Endothelial cell of umbilical vein (primary cell): ENCODE measurements at regions not wholly inside any gene's neighbourhood (a gene's known extent, or its start where the extent isn't known, plus 50 kb on each side); places are given as distances from the start of the nearest gene placed in this dataset.

Experiments used
- BruUV-seq: library from RNA; stranded (reverse); fragments of 400-500 nt; replicated peaks from 2 replicates; lab custom pipeline; 2021; lab: Mats Ljungman, UMichigan
- CTCF ChIA-PET: fragments of 300-600, 350-600 bp; sonication (Branson Sonifier 250); formaldehyde crosslinking; loops from one replicate; lab custom pipeline; 2021; ENCODE audit warnings: antibody characterized with exemption, inconsistent platforms; lab: Charles Lee
- POLR2A ChIA-PET: fragments of 300-600, 350-600 bp; sonication (Branson Sonifier 250); formaldehyde crosslinking; loops from one replicate; lab custom pipeline; 2021; ENCODE audit warnings: antibody characterized with exemption, inconsistent platforms; lab: Charles Lee
- DNase-seq: peaks from one replicate; pipeline ENCODE4 v3.0.0-alpha.2; 2011; ENCODE audit warnings: low read depth, low spot score
- FAIRE-seq: peaks from 2 replicates; lab custom pipeline; 2011; peaks lifted over from hg19 to GRCh38; lab: Jason Lieb, UNC
- H2AFZ ChIP-seq: 2 replicates; pipeline ENCODE4 v1.6.0; 2012; ENCODE audit warnings: low read depth, low read length, control low read depth, inconsistent platforms
- H3K27ac ChIP-seq: 2 replicates; pipeline ENCODE4 v1.5.1; 2011; ENCODE audit warnings: low read depth, mild to moderate bottlenecking, control low read depth, low read length, moderate library complexity; ENCODE audit not compliant: insufficient read depth
- H3K27me3 ChIP-seq, 2 experiments: 2 replicates each; pipeline versions ENCODE4 v1.6.0 to v1.6.1; 2011; ENCODE audit warnings: low read length in 2 of 2, mixed read lengths in 1 of 2; ENCODE audit not compliant: control insufficient read depth in 2 of 2, insufficient read depth in 2 of 2
- H3K36me3 ChIP-seq, 2 experiments: 2 replicates in 1 of 2; 3 replicates in 1 of 2; pipeline ENCODE4 v1.5.1; 2011; ENCODE audit warnings: low read length in 2 of 2, mild to moderate bottlenecking in 1 of 2, moderate library complexity in 1 of 2; ENCODE audit not compliant: control insufficient read depth in 2 of 2, insufficient read depth in 2 of 2; ENCODE audit errors: extremely low read depth in 1 of 2
- H3K4me1 ChIP-seq: 3 replicates; pipeline ENCODE4 v1.5.1; 2011; ENCODE audit warnings: mild to moderate bottlenecking, low read length; ENCODE audit not compliant: control insufficient read depth, insufficient read depth; ENCODE audit errors: extremely low read depth
- H3K4me2 ChIP-seq: 2 replicates; pipeline ENCODE4 v1.6.1; 2011; ENCODE audit warnings: low read length, control low read depth, mixed read lengths; ENCODE audit not compliant: insufficient read depth
- H3K4me3 ChIP-seq, 3 experiments: fragments of 200-600 bp in 1 of 3; sonication (generic), shearing (Covaris generic) in 1 of 3; replicated peaks in 1 of 3; 2 replicates each; pipeline ENCODE4 v1.5.1; 2011 to 2016; ENCODE audit warnings: control low read depth in 3 of 3, low read length in 3 of 3, mild to moderate bottlenecking in 2 of 3, inconsistent platforms in 1 of 3, low read depth in 1 of 3, moderate library complexity in 1 of 3; ENCODE audit not compliant: insufficient read depth in 1 of 3
- H3K79me2 ChIP-seq: 2 replicates; pipeline ENCODE4 v1.6.0; 2012; ENCODE audit warnings: low read length, inconsistent platforms; ENCODE audit not compliant: control insufficient read depth, insufficient read depth
- H3K9ac ChIP-seq: replicated peaks from 2 replicates; pipeline ENCODE3; 2011; ENCODE audit warnings: low read length, control low read depth; ENCODE audit not compliant: insufficient read depth; ENCODE audit errors: extremely low read depth
- H3K9me1 ChIP-seq: replicated peaks from 3 replicates; pipeline ENCODE4 v1.6.0; 2011; ENCODE audit warnings: mild to moderate bottlenecking, low read length; ENCODE audit not compliant: control insufficient read depth, insufficient read depth; ENCODE audit errors: extremely low read depth
- H3K9me3 ChIP-seq: replicated peaks from 2 replicates; pipeline ENCODE4 v1.5.1; 2012; ENCODE audit warnings: low read length, inconsistent platforms; ENCODE audit not compliant: control insufficient read depth, insufficient read depth
- H4K20me1 ChIP-seq: replicated peaks from 2 replicates; pipeline ENCODE3; 2011; ENCODE audit warnings: mild to moderate bottlenecking, low read length; ENCODE audit not compliant: control insufficient read depth, insufficient read depth; ENCODE audit errors: extremely low read depth
- CTCF ChIP-seq, 2 donors: IDR thresholded peaks; 1 replicate in 1 of 2; 2 replicates in 1 of 2; pipeline ENCODE4 v1.5.1; 2011; ENCODE audit warnings: low read length in 2 of 2, mild to moderate bottlenecking in 2 of 2, moderate library complexity in 2 of 2, control low read depth in 1 of 2, inconsistent platforms in 1 of 2, low read depth in 1 of 2; ENCODE audit not compliant: insufficient read depth in 1 of 2; ENCODE audit errors: extremely low read depth in 1 of 2
- FOS ChIP-seq: IDR thresholded peaks from 2 replicates; pipeline ENCODE4 v1.6.1; 2011; ENCODE audit warnings: mild to moderate bottlenecking, low read length, moderate library complexity, borderline replicate concordance; ENCODE audit not compliant: insufficient read depth
- GATA2 ChIP-seq: IDR thresholded peaks from 2 replicates; pipeline ENCODE4 v1.7.0; 2011; ENCODE audit warnings: low read depth, mild to moderate bottlenecking, moderate library complexity, mixed read lengths, low read length; ENCODE audit not compliant: insufficient read length, insufficient read depth
- MAX ChIP-seq: IDR thresholded peaks from 2 replicates; pipeline ENCODE4 v1.6.1; 2011; ENCODE audit not compliant: insufficient read depth, insufficient read length
- MYC ChIP-seq: IDR thresholded peaks from one replicate; pipeline ENCODE4 v1.6.1; 2011; ENCODE audit warnings: mild to moderate bottlenecking, low read depth, low read length
- dilution Hi-C: fragments of 300-500 bp; cut with MboI; formaldehyde crosslinking; loops from one replicate; pipeline ENCODE4 v1.15.0; 2019; ENCODE audit warnings: low sequenced_read_pairs; ENCODE audit not compliant: extremely low pct_ligation_motif_present
- intact Hi-C: fragments of 100-400 bp; cut with micrococcal nuclease; formaldehyde crosslinking; loops from one replicate; pipeline ENCODE4 v1.10.0; 2022

- Histone ChIP-seq H4K20me1 (no peaks in the 10 kb centered on the region), H3K4me1 (peaks cover 5% of the 10 kb centered on the region), H3K27ac (no peak overlapping the region), H3K9ac (no peak overlapping the region), H3K9me1 (no peaks in the 10 kb centered on the region), H3K9me3 (no peaks in the 10 kb centered on the region), H3K79me2 (no peaks in the 10 kb centered on the region), H3K36me3 (no peaks in the 10 kb centered on the region), H3K4me2 (no peak overlapping the region), H3K4me3 (no peak overlapping the region), H3K27me3 (no peaks in the 10 kb centered on the region), H2AFZ (no peak overlapping the region)
- FAIRE-seq (no peak), DNase-seq (no peak)
- no TSS peak for BruUV-seq
- no peak for TF ChIP-seq MYC
- TF ChIP-seq FOS, result no peak
- TF ChIP-seq GATA2, result no peak
- no peak for TF ChIP-seq CTCF (IDR thresholded peaks at IDR 0.05; ENCODE audit: extremely low read depth in 1 of 2, insufficient read depth in 1 of 2, low read depth in 1 of 2, low read length in 2 of 2)
- POLR2A ChIA-PET, result no interaction called here
- intact Hi-C loops, result no loop called here
- dilution Hi-C loops, result no loop called here
- CTCF ChIA-PET, result no interaction called here
These were observed 58.9 kb upstream of the CBLB start for GRCh38 chr3:105927741-105928140.

- intact Hi-C loops, result no loop called here
These were observed 61.9 kb upstream of the CBLB start for GRCh38 chr3:105930733-105931132.

More at GRCh38 chr3:105930733-105931132, 61.9 kb upstream of the CBLB start:
- Histone ChIP-seq H3K4me1 (peaks cover 5% of the 10 kb centered on the region), H3K9ac (no peak overlapping the region), H3K4me3 (no peak overlapping the region), H3K27me3 (no peaks in the 10 kb centered on the region), H3K36me3 (no peaks in the 10 kb centered on the region), H3K27ac (no peak overlapping the region), H2AFZ (no peak overlapping the region), H4K20me1 (no peaks in the 10 kb centered on the region), H3K79me2 (no peaks in the 10 kb centered on the region), H3K9me1 (no peaks in the 10 kb centered on the region), H3K9me3 (no peaks in the 10 kb centered on the region), H3K4me2 (no peak overlapping the region)
- dilution Hi-C loops, result no loop called here
- DNase-seq (peak; percentile 62), FAIRE-seq (no peak)
- ChIA-PET POLR2A (no interaction called here), CTCF (interaction anchor here (1.4 kb wide), 1 partner anchor 9 kb away, joined by 3 read pairs; no protein-coding TSS in a partner anchor)
- no TSS peak for BruUV-seq
- TF ChIP-seq GATA2 (peak; percentile 10), MAX (no peak)
